Caco-2 (cell line): ENCODE measurements at regions not wholly inside any gene's neighbourhood (a gene's known extent, or its start where the extent isn't known, plus 50 kb on each side); places are given as distances from the start of the nearest gene placed in this dataset.

Source experiments
- BruUV-seq: library from RNA; stranded (reverse); fragments of 400-500 nt; replicated peaks from 2 replicates; lab custom pipeline; 2021; lab: Mats Ljungman, UMichigan
- CTCF ChIA-PET: fragments of 300-600 bp; sonication (Branson Sonifier 250); formaldehyde crosslinking; loops from one replicate; lab custom pipeline; 2022; ENCODE audit warnings: antibody characterized with exemption; lab: Charles Lee
- POLR2A ChIA-PET: fragments of 300-600 bp; sonication (Branson Sonifier 250); formaldehyde crosslinking; loops from one replicate; lab custom pipeline; 2022; ENCODE audit warnings: antibody characterized with exemption; lab: Charles Lee
- DNase-seq, 2 experiments: peaks; one replicate each; pipeline versions ENCODE4 v3.0.0 to v3.0.0-alpha.2; 2020 to 2022
- H3K27me3 ChIP-seq: replicated peaks from 2 replicates; pipeline ENCODE4 v1.6.0; 2011; ENCODE audit warnings: low read length; ENCODE audit not compliant: control insufficient read depth, insufficient read depth
- H3K36me3 ChIP-seq: 2 replicates; pipeline ENCODE4 v1.5.1; 2011; ENCODE audit warnings: low read length; ENCODE audit not compliant: control insufficient read depth, insufficient read depth
- H3K4me1 ChIP-seq: fragments of 250-450 bp; sonication (Bioruptor Pico); 2 replicates; pipeline ENCODE4 v1.5.1; 2020; ENCODE audit warnings: mild to moderate bottlenecking
- H3K4me3 ChIP-seq: 2 replicates; pipeline ENCODE4 v1.5.1; 2011; ENCODE audit warnings: low read depth, mild to moderate bottlenecking, control low read depth, low read length
- H3K9me3 ChIP-seq: fragments of 250-450 bp; sonication (Bioruptor Pico); 2 replicates; pipeline ENCODE4 v1.5.1; 2020; ENCODE audit warnings: mild to moderate bottlenecking, moderate library complexity
- H3K27ac Mint-ChIP-seq: one replicate; pipeline ENCODE4 v1.8.0; 2022; ENCODE audit warnings: mixed read lengths; ENCODE audit not compliant: unreplicated experiment
- H3K27me3 Mint-ChIP-seq: one replicate; pipeline ENCODE4 v1.8.0; 2022; ENCODE audit warnings: mixed read lengths; ENCODE audit not compliant: insufficient read depth, unreplicated experiment
- H3K36me3 Mint-ChIP-seq: one replicate; pipeline ENCODE4 v1.8.0; 2022; ENCODE audit warnings: mild to moderate bottlenecking, mixed read lengths; ENCODE audit not compliant: insufficient read depth, unreplicated experiment
- H3K4me1 Mint-ChIP-seq: one replicate; pipeline ENCODE4 v1.8.0; 2022; ENCODE audit warnings: low read depth, mixed read lengths; ENCODE audit not compliant: unreplicated experiment
- H3K4me3 Mint-ChIP-seq: one replicate; pipeline ENCODE4 v1.8.0; 2022; ENCODE audit warnings: mild to moderate bottlenecking, moderate library complexity, mixed read lengths; ENCODE audit not compliant: unreplicated experiment
- H3K9me3 Mint-ChIP-seq: one replicate; pipeline ENCODE4 v1.8.0; 2022; ENCODE audit warnings: mixed read lengths; ENCODE audit not compliant: unreplicated experiment
- intact Hi-C: fragments of 100-400 bp; cut with micrococcal nuclease; formaldehyde crosslinking; loops from one replicate; pipeline ENCODE4 v1.10.0; 2022; ENCODE audit not compliant: unreplicated experiment
- TF ChIP-seq, protein P1 (sequence below), 2 experiments: fragments of 200-600 bp in 1 of 2; IDR thresholded peaks; 1 replicate in 1 of 2; 2 replicates in 1 of 2; pipeline versions ENCODE4 v1.5.1 to v1.8.0; 2011 to 2022; ENCODE audit warnings: antibody characterized with exemption in 1 of 2, control low read depth in 1 of 2, inconsistent platforms in 1 of 2, low read depth in 1 of 2, low read length in 1 of 2, mild to moderate bottlenecking in 1 of 2, moderate library complexity in 1 of 2; ENCODE audit not compliant: insufficient read depth in 1 of 2, severe bottlenecking in 1 of 2, unreplicated experiment in 1 of 2

- DNase-seq: no peak
- Histone ChIP-seq H3K27me3 (no peaks in the 10 kb centered on the region), H3K36me3 (no peaks in the 10 kb centered on the region), H3K9me3 (no peaks in the 10 kb centered on the region), H3K4me3 (no peak overlapping the region), H3K4me1 (no peaks in the 10 kb centered on the region)
- intact Hi-C loops: no loop called here
- no peaks in the 10 kb centered on the region for H3K4me1 Mint-ChIP-seq
- no TSS peak for BruUV-seq
- ChIA-PET CTCF (no interaction called here), POLR2A (no interaction called here)
- no peak overlapping the region for H3K27ac Mint-ChIP-seq
- H3K4me3 Mint-ChIP-seq: no peak overlapping the region
- H3K9me3 Mint-ChIP-seq: peaks cover 10% of the 10 kb centered on the region
- TF ChIP-seq, protein P1, sequence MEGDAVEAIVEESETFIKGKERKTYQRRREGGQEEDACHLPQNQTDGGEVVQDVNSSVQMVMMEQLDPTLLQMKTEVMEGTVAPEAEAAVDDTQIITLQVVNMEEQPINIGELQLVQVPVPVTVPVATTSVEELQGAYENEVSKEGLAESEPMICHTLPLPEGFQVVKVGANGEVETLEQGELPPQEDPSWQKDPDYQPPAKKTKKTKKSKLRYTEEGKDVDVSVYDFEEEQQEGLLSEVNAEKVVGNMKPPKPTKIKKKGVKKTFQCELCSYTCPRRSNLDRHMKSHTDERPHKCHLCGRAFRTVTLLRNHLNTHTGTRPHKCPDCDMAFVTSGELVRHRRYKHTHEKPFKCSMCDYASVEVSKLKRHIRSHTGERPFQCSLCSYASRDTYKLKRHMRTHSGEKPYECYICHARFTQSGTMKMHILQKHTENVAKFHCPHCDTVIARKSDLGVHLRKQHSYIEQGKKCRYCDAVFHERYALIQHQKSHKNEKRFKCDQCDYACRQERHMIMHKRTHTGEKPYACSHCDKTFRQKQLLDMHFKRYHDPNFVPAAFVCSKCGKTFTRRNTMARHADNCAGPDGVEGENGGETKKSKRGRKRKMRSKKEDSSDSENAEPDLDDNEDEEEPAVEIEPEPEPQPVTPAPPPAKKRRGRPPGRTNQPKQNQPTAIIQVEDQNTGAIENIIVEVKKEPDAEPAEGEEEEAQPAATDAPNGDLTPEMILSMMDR (IDR thresholded peaks at IDR 0.05; ENCODE audit: insufficient read depth in 1 of 2, low read depth in 1 of 2, low read length in 1 of 2, severe bottlenecking in 1 of 2, unreplicated experiment in 1 of 2): no peak
- H3K36me3 Mint-ChIP-seq: no peaks in the 10 kb centered on the region
- no peaks in the 10 kb centered on the region for H3K27me3 Mint-ChIP-seq
Measured at GRCh38 chr6:65819152-65819551, 112.1 kb upstream of the EYS start.

- TF ChIP-seq, protein P1 (IDR thresholded peaks at IDR 0.05; ENCODE audit: insufficient read depth in 1 of 2, low read depth in 1 of 2, low read length in 1 of 2, severe bottlenecking in 1 of 2, unreplicated experiment in 1 of 2): no peak
- POLR2A ChIA-PET: no interaction called here
- Histone ChIP-seq H3K36me3 (no peaks in the 10 kb centered on the region), H3K4me3 (no peak overlapping the region), H3K9me3 (no peaks in the 10 kb centered on the region), H3K4me1 (no peaks in the 10 kb centered on the region), H3K27me3 (no peaks in the 10 kb centered on the region)
- DNase-seq: no peak
- no peak overlapping the region for H3K27ac Mint-ChIP-seq
- BruUV-seq: no TSS peak
- CTCF ChIA-PET: no interaction called here
- H3K4me1 Mint-ChIP-seq: no peaks in the 10 kb centered on the region
- intact Hi-C loops: no loop called here
- no peak overlapping the region for H3K4me3 Mint-ChIP-seq
- no peaks in the 10 kb centered on the region for H3K27me3 Mint-ChIP-seq
- H3K36me3 Mint-ChIP-seq: no peaks in the 10 kb centered on the region
- H3K9me3 Mint-ChIP-seq: peaks cover 10% of the 10 kb centered on the region
Measured at GRCh38 chr6:65818576-65818975, 111.5 kb upstream of the EYS start.

DNA sequence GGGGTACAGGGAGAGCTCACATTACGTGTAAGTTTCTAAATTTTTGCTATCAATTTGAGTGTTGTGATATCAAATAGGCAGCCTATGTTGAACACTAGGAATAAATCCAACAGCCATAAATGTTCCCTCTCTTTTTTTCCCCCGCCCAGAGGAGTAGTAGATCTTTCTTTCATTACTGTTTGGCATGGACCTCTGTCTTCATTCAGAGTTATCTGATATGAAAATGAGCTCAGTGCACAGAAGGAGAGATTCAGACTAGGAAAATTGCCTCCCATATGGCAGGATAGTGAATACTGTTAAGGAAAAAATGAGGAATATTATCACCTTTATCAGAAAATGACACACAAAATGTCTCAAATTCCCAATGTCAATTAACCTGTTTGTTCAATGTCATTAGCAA, 110.0 kb upstream of the EYS start:
- H3K9me3 ChIP-seq: no peaks in the 10 kb centered on the region
- intact Hi-C loops: no loop called here
- Mint-ChIP-seq H3K27ac (no peak overlapping the region), H3K4me3 (no peak overlapping the region), H3K36me3 (no peaks in the 10 kb centered on the region), H3K27me3 (no peaks in the 10 kb centered on the region), H3K9me3 (peaks cover 10% of the 10 kb centered on the region), H3K4me1 (no peaks in the 10 kb centered on the region)
- TF ChIP-seq, protein P1 (IDR thresholded peaks at IDR 0.05; ENCODE audit: insufficient read depth in 1 of 2, low read depth in 1 of 2, low read length in 1 of 2, severe bottlenecking in 1 of 2, unreplicated experiment in 1 of 2): no peak
- H3K4me3 ChIP-seq: no peak overlapping the region
- BruUV-seq: no TSS peak
- no peaks in the 10 kb centered on the region for H3K27me3 ChIP-seq
- POLR2A ChIA-PET: no interaction called here
- no peak for DNase-seq
- no peaks in the 10 kb centered on the region for H3K36me3 ChIP-seq
- CTCF ChIA-PET: no interaction called here
- no peaks in the 10 kb centered on the region for H3K4me1 ChIP-seq
